Bronchial epithelial cell (primary cell): ENCODE measurements at regions not wholly inside any gene's neighbourhood (a gene's known extent, or its start where the extent isn't known, plus 50 kb on each side); places are given as distances from the start of the nearest gene placed in this dataset.
"Not testable (repeated sequence)": the region's sequence is repeated elsewhere in the genome, so short reads cannot be mapped to it uniquely, and the experiment has no call there.

Experiments
- DNase-seq: peaks from one replicate; pipeline ENCODE4 v3.0.0-alpha.2; 2010; ENCODE audit warnings: low read depth
- FAIRE-seq: peaks from 2 replicates; lab custom pipeline; 2011; peaks lifted over from hg19 to GRCh38; lab: Jason Lieb, UNC
- H3K27me3 ChIP-seq: 2 replicates; pipeline ENCODE4 v1.5.1; 2011; ENCODE audit warnings: low read length; ENCODE audit not compliant: control insufficient read depth, insufficient read depth
- H3K36me3 ChIP-seq: 2 replicates; pipeline ENCODE4 v1.5.1; 2011; ENCODE audit warnings: low read length; ENCODE audit not compliant: control insufficient read depth, insufficient read depth
- H3K4me3 ChIP-seq: 2 replicates; pipeline ENCODE4 v1.5.1; 2011; ENCODE audit warnings: mild to moderate bottlenecking, low read depth, low read length, control low read depth
- CTCF ChIP-seq: IDR thresholded peaks from 2 replicates; pipeline ENCODE4 v1.5.1; 2011; ENCODE audit warnings: mild to moderate bottlenecking, moderate library complexity, low read length, control low read depth, inconsistent platforms; ENCODE audit not compliant: insufficient read depth, severe bottlenecking

DNA sequence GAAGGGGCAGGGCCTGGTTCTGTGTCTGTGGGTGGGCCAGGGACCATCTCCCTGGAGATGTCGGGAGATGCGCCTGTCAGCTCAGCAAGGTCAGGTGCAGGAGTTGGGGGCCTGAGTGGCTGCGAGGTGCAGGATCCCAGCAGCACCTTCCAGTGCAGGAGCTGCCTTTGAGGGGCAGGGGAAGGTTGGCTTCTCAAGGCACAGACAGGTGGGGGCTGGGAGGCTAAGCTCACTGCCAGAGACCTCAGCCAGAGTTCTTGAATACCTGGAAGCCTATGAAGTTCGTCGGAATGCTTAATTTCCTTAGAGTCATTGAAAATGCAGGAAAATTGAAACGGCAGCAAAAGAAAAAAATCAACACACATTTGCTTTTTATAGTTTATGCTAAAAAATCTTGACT lies 72.8 kb upstream of the CRYM start:
- peak; percentile 13 for FAIRE-seq

DNA sequence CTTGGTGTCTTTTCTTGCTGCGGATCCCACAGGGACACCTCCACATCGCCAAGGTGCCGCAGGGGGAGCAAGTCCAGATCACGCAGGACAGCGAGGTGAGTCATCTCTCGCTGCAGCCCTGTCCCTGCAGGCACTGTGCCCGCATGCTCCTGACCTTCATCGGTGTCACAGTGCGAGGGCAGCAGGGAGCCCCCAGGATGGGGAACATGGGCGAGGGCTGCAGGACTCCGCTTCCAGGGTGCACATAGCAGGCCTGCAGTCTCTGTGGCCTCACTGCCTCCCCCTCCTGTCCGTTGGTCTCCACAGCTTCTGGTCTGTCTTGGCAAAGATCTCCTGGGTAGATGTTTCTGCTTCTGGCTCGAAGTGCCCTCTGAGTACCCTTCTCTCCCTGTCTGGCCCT lies 71.2 kb upstream of the CRYM start:
- not testable (repeated sequence) for H3K4me3 ChIP-seq, DNase-seq, FAIRE-seq, H3K27me3 ChIP-seq, H3K36me3 ChIP-seq

More for the DNA sequence above, 72.8 kb upstream of the CRYM start:
- H3K27me3 ChIP-seq, DNase-seq, H3K4me3 ChIP-seq, H3K36me3 ChIP-seq: not testable (repeated sequence)

GRCh38 chr16:21348815-21349214 lies 70.7 kb upstream of the CRYM start:
- H3K36me3 ChIP-seq, DNase-seq, H3K4me3 ChIP-seq, FAIRE-seq, H3K27me3 ChIP-seq: not testable (repeated sequence)

DNA sequence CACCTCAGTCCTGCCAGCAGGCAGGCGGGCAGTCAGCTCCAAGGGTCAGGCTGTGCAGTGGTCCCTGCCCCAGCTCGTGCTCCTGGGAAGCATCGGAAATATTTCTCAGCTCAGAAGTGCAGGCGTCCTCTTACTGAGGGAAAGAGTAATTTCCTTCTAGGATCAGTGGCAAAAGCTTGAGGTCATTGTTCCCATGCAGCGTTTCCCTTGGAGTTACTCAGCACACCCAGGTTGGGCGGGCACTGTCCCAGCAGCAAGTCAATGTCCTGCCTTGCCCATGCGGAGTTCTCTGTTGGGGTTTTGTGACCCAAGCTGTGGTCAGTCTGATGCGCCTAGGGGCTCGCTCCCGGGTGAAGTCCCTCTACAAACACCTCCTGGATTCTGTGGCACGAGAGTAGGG lies 69.4 kb upstream of the CRYM start:
- FAIRE-seq, H3K36me3 ChIP-seq, DNase-seq, H3K27me3 ChIP-seq, H3K4me3 ChIP-seq: not testable (repeated sequence)

GRCh38 chr16:21346756-21347491 lies 68.8 kb upstream of the CRYM start:
- H3K4me3 ChIP-seq, DNase-seq, H3K36me3 ChIP-seq, FAIRE-seq, H3K27me3 ChIP-seq: not testable (repeated sequence)

- DNase-seq, FAIRE-seq, H3K36me3 ChIP-seq, H3K4me3 ChIP-seq, H3K27me3 ChIP-seq: not testable (repeated sequence)
Observed at GRCh38 chr16:21344361-21344912, 66.3 kb upstream of the CRYM start.

- DNase-seq (no peak), FAIRE-seq (no peak)
- peaks cover 2% of the 10 kb centered on the region for H3K36me3 ChIP-seq
- H3K27me3 ChIP-seq = no peaks in the 10 kb centered on the region
- TF ChIP-seq CTCF = no peak
- H3K4me3 ChIP-seq = no peak overlapping the region
Observed at GRCh38 chr16:21341101-21341500, 63.0 kb upstream of the CRYM start.

DNA sequence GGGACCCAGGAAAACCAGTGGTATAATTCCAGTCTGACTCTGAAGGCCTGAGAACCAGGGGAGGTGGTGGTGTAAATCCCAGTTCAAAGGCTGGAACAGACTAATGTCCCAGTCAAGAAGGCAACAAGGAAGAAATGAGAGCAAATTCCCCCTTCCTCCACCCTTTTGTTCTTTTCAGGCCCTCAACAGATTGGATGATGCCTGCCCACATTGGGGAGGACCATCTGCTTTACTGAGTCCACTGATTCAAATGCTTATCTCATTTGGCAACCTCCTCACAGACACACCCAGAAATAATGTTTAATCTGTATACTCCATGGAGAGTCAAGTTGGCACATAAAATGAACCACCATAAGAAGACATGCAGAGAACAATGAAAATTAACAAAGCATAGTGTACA lies 61.9 kb upstream of the CRYM start:
- FAIRE-seq (no peak), DNase-seq (no peak)
- Histone ChIP-seq H3K4me3 (no peak overlapping the region), H3K27me3 (no peaks in the 10 kb centered on the region), H3K36me3 (peaks cover 2% of the 10 kb centered on the region)
- no peak for TF ChIP-seq CTCF

- TF ChIP-seq CTCF = no peak
- H3K4me3 ChIP-seq = no peak overlapping the region
- no peak for FAIRE-seq
- no peaks in the 10 kb centered on the region for H3K27me3 ChIP-seq
- H3K36me3 ChIP-seq = peaks cover 3% of the 10 kb centered on the region
- no peak for DNase-seq
Observed at GRCh38 chr16:21339269-21339641, 61.2 kb upstream of the CRYM start.
